Prostate gland (tissue), 2 donors: ENCODE measurements at regions not wholly inside any gene's neighbourhood (a gene's known extent, or its start where the extent isn't known, plus 50 kb on each side); places are given as distances from the start of the nearest gene placed in this dataset.
"Not testable (repeated sequence)": the region's sequence is repeated elsewhere in the genome, so short reads cannot be mapped to it uniquely, and the experiment has no call there.

ENCODE experiments used
- DNase-seq: peaks from one replicate; pipeline ENCODE4 v3.0.0-alpha.2; 2019; ENCODE audit warnings: low spot score
- H3K27ac ChIP-seq, 2 donors: fragments of 200-600 bp; sonication (generic); 2 replicates each; pipeline ENCODE4 v1.5.1; 2017 to 2019
- H3K27me3 ChIP-seq: fragments of 200-600 bp; sonication (generic); replicated peaks from 2 replicates; pipeline ENCODE4 v1.5.1; 2019; ENCODE audit not compliant: insufficient read depth
- H3K36me3 ChIP-seq, 2 donors: fragments of 200-600 bp; sonication (generic); 1 replicate in 1 of 2; 2 replicates in 1 of 2; pipeline versions ENCODE4 v1.5.1 to v1.8.1; 2017 to 2019
- H3K4me1 ChIP-seq: fragments of 200-600 bp; sonication (generic); replicated peaks from 2 replicates; pipeline ENCODE4 v1.5.1; 2019
- H3K4me3 ChIP-seq, 2 donors: fragments of 200-600 bp; sonication (generic); 2 replicates each; pipeline ENCODE4 v1.5.1; 2017 to 2019
- H3K9me3 ChIP-seq: fragments of 200-600 bp; sonication (generic); 2 replicates; pipeline ENCODE4 v1.5.1; 2017
- WGBS: methylation state at CpG from one replicate; pipeline ENCODE4 v1.1.5; 2018; 5-methylcytosine and 5-hydroxymethylcytosine counted together
- intact Hi-C: fragments of 100-400 bp; cut with DNase I; formaldehyde crosslinking; loops from one replicate; pipeline ENCODE4 v1.14.2; 2022
- TF ChIP-seq, protein P1 (sequence below), 4 experiments: fragments of 200-600 bp in 2 of 4; fragments of 450-650 bp in 2 of 4; sonication (generic) in 2 of 4; IDR thresholded peaks; 1 replicate in 3 of 4; 2 replicates in 1 of 4; pipeline ENCODE4 v1.5.1; 2016 to 2019; ENCODE audit warnings: antibody characterized with exemption in 4 of 4, mild to moderate bottlenecking in 2 of 4, moderate library complexity in 2 of 4

DNA sequence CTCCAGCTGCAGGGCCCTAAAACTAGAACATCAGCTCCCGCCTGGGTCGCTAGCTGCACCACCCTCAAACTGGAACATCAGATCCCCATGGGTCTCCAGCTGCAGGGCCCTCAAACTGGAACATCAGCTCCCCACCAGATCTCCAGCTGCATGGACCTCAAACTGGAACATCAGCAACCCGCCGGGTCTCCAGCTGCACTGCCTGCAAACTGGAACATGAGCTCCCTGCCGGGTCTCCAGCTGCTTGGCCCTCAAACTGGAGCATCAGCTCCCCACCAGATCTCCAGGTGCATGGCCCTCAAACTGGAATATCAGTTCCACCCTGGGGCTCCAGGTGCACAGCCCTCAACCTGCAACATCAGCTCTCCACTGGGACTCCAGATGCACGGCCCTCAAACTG, 82.7 kb downstream of the TFRC start:
- DNase-seq, H3K4me1 ChIP-seq, H3K36me3 ChIP-seq, H3K27me3 ChIP-seq, H3K9me3 ChIP-seq, H3K4me3 ChIP-seq, intact Hi-C loops, H3K27ac ChIP-seq: not testable (repeated sequence)
- WGBS, result 95% methylated on average over 6 of the region's 6 CpGs

DNA sequence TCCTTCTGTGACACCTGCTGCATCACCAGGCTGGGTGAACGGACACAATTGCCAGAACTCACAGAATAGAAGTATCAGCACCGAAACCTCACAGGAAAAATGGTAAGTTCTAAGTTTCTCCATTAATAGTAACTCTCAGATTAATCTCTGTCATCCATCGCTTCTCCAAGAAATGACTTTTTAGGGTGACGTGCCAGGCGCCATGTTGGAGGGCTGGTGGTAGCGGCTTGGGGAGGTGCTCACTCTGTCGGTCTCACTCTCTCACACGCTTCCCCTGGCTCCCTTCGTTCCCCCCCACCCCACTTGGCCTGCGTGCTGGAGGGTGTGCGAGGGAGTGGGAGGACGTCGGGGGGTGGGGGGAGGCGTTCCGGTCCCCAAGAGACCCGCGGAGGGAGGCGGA, 85.6 kb downstream of the TFRC start:
- H3K27ac ChIP-seq, H3K4me1 ChIP-seq, H3K9me3 ChIP-seq, H3K36me3 ChIP-seq, H3K4me3 ChIP-seq, DNase-seq, intact Hi-C loops, H3K27me3 ChIP-seq: not testable (repeated sequence)
- 98% methylated on average over 5 of the region's 18 CpGs for WGBS

DNA sequence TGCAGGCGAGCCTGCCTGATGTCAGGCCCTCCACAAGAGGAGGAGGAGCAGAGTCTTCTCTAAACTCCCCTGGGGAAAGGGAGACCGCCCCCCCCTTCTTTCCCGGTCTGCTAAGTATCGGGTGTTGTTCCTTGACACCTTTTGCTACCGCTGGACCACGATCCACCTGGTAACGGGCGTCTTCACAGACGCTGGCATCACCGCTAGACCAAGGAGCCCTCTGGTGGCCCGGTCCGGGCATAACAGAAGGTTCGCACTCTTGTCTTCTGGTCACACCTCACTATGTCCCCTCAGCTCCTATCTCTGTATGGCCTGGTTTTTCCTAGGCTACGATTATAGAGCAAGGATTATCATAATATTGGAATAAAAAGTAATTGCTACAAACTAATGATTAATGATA, 86.0 kb upstream of the TNK2 start:
- H3K4me1 ChIP-seq, H3K27me3 ChIP-seq, H3K36me3 ChIP-seq, H3K4me3 ChIP-seq, intact Hi-C loops, H3K27ac ChIP-seq, H3K9me3 ChIP-seq: not testable (repeated sequence)
- 32% methylated on average over 13 of the region's 14 CpGs for WGBS
- TF ChIP-seq, protein P1, sequence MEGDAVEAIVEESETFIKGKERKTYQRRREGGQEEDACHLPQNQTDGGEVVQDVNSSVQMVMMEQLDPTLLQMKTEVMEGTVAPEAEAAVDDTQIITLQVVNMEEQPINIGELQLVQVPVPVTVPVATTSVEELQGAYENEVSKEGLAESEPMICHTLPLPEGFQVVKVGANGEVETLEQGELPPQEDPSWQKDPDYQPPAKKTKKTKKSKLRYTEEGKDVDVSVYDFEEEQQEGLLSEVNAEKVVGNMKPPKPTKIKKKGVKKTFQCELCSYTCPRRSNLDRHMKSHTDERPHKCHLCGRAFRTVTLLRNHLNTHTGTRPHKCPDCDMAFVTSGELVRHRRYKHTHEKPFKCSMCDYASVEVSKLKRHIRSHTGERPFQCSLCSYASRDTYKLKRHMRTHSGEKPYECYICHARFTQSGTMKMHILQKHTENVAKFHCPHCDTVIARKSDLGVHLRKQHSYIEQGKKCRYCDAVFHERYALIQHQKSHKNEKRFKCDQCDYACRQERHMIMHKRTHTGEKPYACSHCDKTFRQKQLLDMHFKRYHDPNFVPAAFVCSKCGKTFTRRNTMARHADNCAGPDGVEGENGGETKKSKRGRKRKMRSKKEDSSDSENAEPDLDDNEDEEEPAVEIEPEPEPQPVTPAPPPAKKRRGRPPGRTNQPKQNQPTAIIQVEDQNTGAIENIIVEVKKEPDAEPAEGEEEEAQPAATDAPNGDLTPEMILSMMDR (IDR thresholded peaks at IDR 0.05), result peak in 2 of 4 experiments; percentile 25 to 40
- peak; percentile 26 for DNase-seq

DNA sequence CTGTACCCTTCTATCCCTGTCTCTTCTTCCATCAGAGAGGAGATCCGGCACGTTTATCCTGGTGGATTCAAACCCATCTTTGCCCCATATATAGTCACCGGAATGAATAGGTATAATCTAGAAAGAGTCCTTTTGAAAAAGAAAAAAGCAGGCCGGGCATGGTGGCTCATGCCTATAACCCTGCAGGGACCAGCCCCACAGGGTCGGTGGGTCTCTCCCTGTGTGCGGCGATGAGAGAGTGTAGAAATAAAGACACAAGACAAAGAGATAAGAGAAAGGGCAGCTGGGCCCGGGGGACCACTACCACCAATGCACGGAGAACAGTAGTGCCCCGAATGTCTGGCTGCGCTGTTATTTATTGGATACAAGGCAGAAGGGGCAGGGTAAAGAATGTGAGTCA, 85.3 kb upstream of the TNK2 start:
- H3K36me3 ChIP-seq, H3K9me3 ChIP-seq, H3K27me3 ChIP-seq, H3K4me3 ChIP-seq, H3K4me1 ChIP-seq, DNase-seq, intact Hi-C loops, H3K27ac ChIP-seq: not testable (repeated sequence)
- 94% methylated on average over 11 of the region's 11 CpGs for WGBS

DNA sequence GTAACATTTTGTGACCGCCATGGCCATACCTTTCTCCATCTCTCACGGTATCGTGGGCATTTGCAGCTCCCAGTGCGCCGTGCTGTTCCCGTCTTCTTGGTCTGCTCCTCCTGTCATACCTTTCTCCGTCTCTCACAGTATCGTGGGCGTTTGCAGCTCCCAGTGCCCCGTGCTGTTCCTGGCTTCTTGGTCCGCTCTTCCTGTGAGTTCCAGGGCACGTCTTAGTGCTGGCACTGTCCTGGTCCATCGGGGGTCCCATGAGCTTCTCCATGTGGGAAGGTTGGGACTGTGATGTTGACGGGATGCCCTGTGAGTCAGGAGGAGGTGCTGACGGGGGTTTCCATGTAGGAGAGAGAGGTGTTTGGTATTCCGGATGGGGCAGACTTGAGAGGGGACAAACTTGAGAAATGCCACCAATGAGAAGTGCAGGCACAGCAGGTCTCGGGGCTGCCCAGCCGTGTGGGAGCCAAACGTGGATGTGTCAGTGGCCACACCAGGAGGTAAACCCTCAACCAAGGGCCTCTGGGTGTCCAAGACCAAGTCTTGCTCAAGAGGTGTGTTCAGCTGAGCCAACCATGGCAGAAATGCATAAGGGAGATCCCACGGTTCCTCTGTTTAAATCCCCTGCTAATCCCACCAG, 84.7 kb upstream of the TNK2 start:
- 93% methylated on average over 20 of the region's 20 CpGs for WGBS
- intact Hi-C loops, result not testable (repeated sequence)

DNA sequence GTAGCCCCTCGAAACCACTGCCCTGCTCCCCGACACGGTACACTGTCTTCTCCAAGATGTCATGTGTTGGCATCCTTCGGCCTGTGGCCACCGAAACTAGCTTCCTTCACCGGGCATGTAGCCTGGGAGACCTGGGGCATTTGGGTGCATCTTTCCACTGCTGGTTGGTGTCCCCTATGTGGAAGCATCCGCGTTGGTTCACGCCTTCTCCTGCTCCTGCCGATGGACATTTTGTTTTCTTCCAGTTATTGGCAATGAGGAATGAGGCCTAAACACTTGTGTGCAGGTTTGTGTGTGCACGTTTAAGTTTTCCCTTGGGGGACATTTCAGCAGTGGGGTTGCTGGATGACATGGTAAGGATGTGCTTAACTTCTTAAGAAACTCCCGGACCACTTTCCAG, 83.6 kb upstream of the TNK2 start:
- intact Hi-C loops, H3K4me3 ChIP-seq, H3K27ac ChIP-seq, H3K27me3 ChIP-seq, DNase-seq, H3K4me1 ChIP-seq, H3K9me3 ChIP-seq, H3K36me3 ChIP-seq: not testable (repeated sequence)
- 85% methylated on average over 10 of the region's 12 CpGs for WGBS

More for the DNA sequence above, 84.7 kb upstream of the TNK2 start:
- H3K27me3 ChIP-seq, H3K4me3 ChIP-seq, H3K36me3 ChIP-seq, H3K27ac ChIP-seq, DNase-seq, H3K4me1 ChIP-seq, H3K9me3 ChIP-seq: not testable (repeated sequence)

DNA sequence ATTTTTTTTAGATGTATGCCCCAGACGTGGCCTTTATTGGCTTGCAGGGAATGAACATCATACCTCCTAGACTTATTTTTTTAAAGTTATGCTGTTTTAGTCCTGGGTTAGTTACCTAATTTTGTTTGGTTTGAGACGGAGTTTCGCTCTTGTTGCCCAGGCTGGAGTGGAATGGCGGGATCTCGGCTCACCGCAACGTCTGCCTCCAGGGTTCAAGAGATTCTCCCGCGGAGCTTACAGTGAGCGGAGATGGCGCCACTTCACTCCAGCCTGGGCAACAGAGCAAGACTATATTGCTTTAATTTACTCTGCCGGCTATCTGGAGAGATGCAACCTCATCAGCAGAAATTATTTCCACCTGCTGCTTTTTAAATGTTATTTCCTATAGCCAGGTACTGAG, 82.9 kb upstream of the TNK2 start:
- H3K27ac ChIP-seq, H3K4me1 ChIP-seq, H3K27me3 ChIP-seq, DNase-seq, H3K9me3 ChIP-seq, H3K4me3 ChIP-seq, intact Hi-C loops, H3K36me3 ChIP-seq: not testable (repeated sequence)
- 89% methylated on average over 12 of the region's 12 CpGs for WGBS

DNA sequence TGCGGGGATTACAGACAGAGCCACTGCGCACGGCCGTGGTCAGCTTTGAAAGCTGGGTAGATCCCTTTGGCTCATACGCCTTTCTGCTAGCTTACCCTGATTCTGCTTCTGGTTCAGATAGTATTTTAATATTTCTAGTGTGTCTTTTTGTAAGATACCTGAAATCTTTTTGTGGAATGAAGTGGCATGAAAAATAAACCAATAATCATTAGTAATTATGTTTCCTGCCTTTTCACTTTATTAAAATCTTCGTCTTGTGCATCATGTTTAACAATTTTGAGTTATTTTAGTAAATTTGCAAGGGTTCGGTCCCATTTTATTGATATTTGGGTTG, 82.5 kb upstream of the TNK2 start:
- intact Hi-C loops, H3K27me3 ChIP-seq, H3K4me1 ChIP-seq, DNase-seq, H3K36me3 ChIP-seq, H3K9me3 ChIP-seq: not testable (repeated sequence)
- Histone ChIP-seq H3K4me3 (peak overlapping the region; percentile 79 to 83), H3K27ac (peak overlapping the region; percentile 86 to 88)
- WGBS, result 53% methylated on average over 7 of the region's 7 CpGs
